ENCODE measurements at regions not wholly inside any gene's neighbourhood (a gene's known extent, or its start where the extent isn't known, plus 50 kb on each side); places are given as distances from the start of the nearest gene placed in this dataset.
A peak's percentile ranks its signal among the peaks of the same experiment; 100 is the strongest.

GRCh38 chr14:104292084-104292970, 153.9 kb downstream of the KIF26A start:
- DNase-seq, result no peak

DNA sequence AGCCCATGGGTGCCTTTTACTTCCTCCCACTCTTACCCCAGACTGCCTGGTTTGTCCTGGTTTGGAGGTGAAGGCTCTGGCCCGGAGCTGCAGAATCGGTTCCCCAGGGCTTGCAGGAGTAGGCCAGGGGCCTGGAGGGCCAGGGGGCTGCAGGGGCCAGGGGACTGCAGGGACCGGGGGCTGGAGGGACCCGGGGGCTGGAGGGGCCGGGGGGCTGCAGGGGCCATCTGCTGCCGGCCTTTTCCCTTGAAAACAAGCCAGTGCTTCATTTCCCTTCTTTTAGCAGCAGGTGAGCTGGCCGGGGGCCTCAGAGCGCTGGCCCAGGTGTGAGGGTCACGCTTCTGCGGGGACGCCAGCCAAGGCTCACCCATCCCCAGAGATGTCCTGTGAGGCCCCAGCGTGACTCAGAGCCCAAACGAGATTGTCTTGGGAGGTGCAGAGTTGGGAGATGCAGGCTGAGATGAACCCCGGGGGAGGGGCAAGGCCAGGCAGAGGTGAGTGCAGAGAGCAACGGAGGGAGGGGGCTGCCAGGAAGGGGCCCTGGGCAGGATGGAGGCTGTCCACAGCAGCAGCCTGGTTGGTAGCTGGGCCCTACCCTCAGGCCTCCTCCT, 154.9 kb downstream of the KIF26A start:
- DNase-seq, result no peak

GRCh38 chr14:104293851-104294627, 155.7 kb downstream of the KIF26A start:
- peak; percentile 20 for DNase-seq

DNA sequence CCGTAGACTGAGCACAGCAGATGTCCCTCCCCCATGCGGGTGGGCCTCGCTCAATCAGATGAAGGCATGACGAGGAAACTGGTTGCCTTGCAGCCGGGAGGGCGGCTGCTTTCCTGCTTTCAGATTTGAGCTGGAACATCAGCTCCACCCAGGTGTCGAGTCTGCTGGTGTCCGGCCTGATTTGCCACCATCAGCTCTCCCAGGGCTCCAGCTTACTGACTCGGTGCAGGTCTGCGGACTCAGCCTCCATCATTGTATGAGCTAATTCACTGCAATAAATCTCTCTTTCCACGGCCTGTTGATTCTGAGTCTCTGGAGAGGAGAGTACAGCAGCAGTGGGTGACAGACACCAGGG, 156.2 kb downstream of the KIF26A start:
- peak; percentile 6 for DNase-seq

- DNase-seq, result no peak
Measured at GRCh38 chr14:104294983-104295680, 156.7 kb downstream of the KIF26A start.

GRCh38 chr14:104295681-104296387, 157.4 kb downstream of the KIF26A start:
- no peak for DNase-seq

DNA sequence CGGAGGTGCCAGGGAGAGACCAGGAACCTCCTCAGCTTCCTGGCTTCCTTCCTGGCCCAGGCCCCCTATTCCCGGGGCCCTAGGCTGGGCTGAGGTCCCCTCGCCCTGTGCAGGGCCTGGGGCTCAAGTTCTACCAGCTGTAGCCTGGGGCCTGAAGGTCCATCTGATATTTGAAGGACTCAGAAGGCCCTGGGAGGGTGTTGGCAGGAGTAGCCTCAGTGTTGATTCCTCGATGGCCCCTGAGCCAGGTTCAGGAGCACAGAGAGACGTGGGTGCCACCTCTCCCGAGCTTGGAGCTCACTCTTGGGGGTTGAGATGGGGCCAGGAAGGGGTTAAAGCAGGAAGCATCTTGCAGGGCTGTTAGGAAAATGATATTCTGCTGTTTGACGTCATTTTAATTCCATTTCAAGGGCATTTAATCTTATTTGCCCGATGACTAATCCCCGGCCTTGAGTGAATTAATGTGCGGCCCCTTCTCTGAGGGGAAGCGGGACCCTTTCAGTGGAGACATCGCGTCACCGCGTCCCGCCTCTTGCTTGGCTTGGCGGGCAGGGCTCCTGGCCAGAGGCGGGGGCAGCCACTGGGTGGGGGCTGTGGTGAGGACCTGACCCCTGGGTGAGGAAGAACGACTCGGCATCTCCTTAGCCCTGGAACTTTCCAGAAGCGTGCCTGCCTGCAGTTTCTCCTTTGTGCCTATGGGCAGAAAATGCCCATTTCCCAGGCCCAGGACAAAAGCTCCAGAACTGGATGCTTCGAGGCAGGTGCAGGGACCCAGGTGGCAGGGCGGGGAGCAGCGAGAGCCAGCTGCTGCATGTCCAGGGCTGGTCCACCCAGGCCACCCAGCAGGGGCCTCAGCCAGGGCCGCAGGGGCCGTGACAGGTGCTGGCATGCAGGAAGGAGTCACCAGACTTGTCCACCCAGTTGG, 158.3 kb downstream of the KIF26A start:
- DNase-seq, result no peak

- no peak for DNase-seq
Measured at GRCh38 chr14:104297313-104297704, 158.9 kb downstream of the KIF26A start.

- no peak for DNase-seq
Measured at GRCh38 chr14:104297721-104298401, 159.5 kb downstream of the KIF26A start.

DNA sequence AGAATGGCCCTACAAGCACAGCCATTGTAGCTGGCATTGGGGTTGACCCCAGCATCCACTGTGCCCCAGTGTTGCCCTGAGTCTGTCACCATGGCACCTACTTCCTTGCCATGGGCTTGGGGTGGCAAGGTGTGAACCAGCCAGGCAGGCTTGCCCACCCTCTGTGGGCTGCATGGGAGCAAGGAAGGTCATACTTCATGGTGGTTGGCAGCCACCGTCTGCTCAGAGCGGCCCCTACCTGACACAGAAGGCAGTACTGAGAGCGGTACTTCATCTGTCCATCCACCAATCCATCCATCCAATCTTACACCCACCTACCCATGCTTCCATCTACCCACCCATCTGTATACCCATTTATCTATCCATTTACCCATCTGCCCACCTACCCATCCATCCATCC, 160.1 kb downstream of the KIF26A start:
- no peak for DNase-seq

GRCh38 chr14:104299993-104300761, 161.8 kb downstream of the KIF26A start:
- no peak for DNase-seq

DNA sequence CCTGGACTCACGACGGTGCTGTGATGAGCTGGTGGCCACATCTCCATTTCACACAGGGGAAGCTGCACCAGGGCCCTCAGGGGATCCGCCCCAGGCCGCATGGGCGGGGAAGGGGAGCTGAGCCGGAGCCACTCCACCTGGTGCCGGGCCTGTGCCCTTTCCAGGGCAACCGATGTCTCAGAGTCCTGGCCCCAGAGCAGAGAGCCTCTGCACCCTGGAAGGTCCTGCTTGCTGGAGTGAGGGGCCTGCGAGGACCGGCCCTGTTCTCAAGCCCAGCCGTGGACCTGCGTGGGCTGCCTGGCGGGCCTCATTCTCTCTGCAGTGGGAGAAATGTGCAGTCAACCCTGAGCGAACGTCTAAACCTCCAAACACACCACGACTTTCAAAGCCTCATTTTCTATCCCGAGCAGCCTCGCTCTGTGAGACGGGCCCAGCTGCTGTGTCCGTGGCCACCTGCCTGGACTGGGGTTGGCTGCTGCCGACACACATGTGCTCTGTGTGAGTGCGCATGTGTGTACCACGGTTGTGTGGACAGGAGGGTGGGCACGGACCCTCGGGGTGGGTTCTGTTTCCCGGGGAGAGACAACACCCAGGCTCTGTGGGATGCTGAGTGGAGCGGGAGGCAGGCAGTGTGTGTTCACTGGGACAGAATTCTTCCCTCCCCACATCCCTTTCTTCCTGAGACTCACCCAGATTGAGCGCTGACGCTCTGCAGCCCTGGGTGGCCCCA, 163.5 kb downstream of the KIF26A start:
- DNase-seq, result no peak

DNA sequence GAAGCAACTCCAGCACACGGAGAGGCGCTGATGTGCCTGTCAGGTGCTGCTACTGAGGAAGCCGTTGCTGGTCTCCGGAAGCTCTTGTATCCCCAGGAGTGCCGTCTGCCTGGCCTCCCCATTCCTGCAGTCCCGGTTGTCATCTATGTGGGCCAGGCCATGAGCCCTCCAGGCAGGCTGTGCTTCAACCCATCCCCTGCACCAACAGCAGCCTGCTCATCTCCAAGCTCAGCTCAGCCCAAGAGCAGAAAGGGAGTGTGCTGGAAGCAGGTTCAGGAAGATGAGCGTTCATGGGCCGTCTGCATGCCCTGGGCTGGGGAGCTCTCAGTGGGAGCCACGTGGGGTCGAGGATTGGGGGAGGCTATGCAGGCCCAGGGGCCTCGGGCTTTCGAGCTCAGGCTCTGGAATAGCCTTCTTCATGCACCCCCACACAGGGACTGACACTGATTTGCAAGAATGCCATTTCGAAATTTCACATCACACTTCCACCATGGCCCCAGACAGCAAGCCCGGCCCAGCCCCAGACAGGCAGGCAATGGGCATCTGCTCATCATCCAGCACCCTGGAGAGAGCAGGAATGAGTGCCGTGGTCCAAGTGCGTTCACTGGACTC, 164.5 kb downstream of the KIF26A start:
- DNase-seq, result no peak

DNA sequence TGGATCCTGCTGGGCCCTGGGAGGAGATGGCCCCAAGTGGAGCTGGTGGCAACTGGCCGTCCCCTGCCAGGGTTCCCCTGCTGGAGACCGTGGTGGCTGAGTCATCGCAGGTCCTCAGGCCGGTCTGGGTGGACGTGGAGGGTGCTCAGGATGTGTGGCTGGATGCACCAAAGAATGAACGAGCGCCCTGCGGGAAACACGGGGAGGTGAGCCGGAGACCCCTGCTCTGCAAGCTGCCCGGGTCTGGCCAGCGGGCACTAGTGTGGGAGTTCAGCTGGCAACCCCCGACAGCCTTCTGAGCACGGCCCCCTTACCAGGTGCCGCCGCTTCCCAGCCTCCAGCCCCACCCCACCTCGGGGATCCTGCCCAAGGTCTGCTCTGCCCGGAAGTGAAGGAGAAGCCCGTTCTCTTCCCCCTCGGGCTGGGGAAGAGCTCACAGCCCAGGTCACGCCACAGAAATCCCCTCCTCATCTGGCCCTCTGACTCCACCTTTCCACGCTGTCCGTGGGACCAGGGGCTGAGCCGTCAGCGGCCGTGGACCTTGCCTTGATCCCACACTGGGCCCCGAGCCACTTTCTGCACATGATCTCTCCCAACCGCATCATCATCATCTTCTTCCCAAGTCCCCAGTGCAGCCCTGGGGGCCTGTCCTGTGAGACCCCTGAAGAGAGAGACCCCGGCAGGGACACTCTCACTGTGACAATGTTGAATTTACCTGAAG, 165.5 kb downstream of the KIF26A start:
- no peak for DNase-seq

GRCh38 chr14:104304451-104305351, 166.3 kb downstream of the KIF26A start:
- DNase-seq, result no peak

- DNase-seq, result no peak
Measured at GRCh38 chr14:104305511-104306449, 167.4 kb downstream of the KIF26A start.
